Esophagus squamous epithelium (tissue), 5 donors: ENCODE measurements at regions not wholly inside any gene's neighbourhood (a gene's known extent, or its start where the extent isn't known, plus 50 kb on each side); places are given as distances from the start of the nearest gene placed in this dataset.

Source experiments
- DNase-seq: peaks from one replicate; lab custom pipeline; 2025; lab: John Stamatoyannopoulos, UW
- H3K27ac ChIP-seq, 4 donors: fragments of 200-600 bp; sonication (generic); one replicate each; pipeline ENCODE4 v1.5.1; 2016 to 2019; ENCODE audit warnings: mild to moderate bottlenecking in 1 of 4
- H3K27me3 ChIP-seq, 4 donors: fragments of 200-600 bp; sonication (generic); 1 replicate in 3 of 4; 2 replicates in 1 of 4; pipeline versions ENCODE4 v1.5.1 to v1.6.0; 2017 to 2021; ENCODE audit warnings: antibody characterized with exemption in 1 of 4
- H3K36me3 ChIP-seq, 3 donors: fragments of 200-600 bp; sonication (generic); one replicate each; pipeline ENCODE4 v1.5.1; 2016 to 2019
- H3K4me1 ChIP-seq, 3 donors: fragments of 200-600 bp; sonication (generic); one replicate each; pipeline ENCODE4 v1.5.1; 2017 to 2019
- H3K4me3 ChIP-seq, 4 donors: fragments of 200-600 bp; sonication (generic); 1 replicate in 3 of 4; 2 replicates in 1 of 4; pipeline ENCODE4 v1.5.1; 2016 to 2019; ENCODE audit warnings: mild to moderate bottlenecking in 2 of 4, moderate library complexity in 1 of 4
- H3K9me3 ChIP-seq, 3 donors: fragments of 200-600 bp; sonication (generic); one replicate each; pipeline ENCODE4 v1.5.1; 2016 to 2019
- CTCF ChIP-seq, 6 experiments: fragments of 450-650 bp in 4 of 6; fragments of 200-600 bp in 2 of 6; sonication (generic) in 2 of 6; IDR thresholded peaks; one replicate each; pipeline ENCODE4 v1.5.1; 2016 to 2019; ENCODE audit warnings: antibody characterized with exemption in 6 of 6, mild to moderate bottlenecking in 4 of 6, moderate library complexity in 4 of 6
- POLR2A ChIP-seq, 4 donors: fragments of 450-650 bp; IDR thresholded peaks; one replicate each; pipeline ENCODE4 v1.6.1; 2017; ENCODE audit warnings: antibody characterized with exemption in 4 of 4, mild to moderate bottlenecking in 4 of 4, moderate library complexity in 3 of 4
- WGBS, 2 donors: methylation state at CpG; one replicate each; pipeline ENCODE4 v1.1.5; 2018; 5-methylcytosine and 5-hydroxymethylcytosine counted together
- intact Hi-C: fragments of 100-400 bp; cut with DNase I; formaldehyde crosslinking; loops from one replicate; pipeline ENCODE4 v1.15.0; 2022
- donor health status: DM: yes; HTN: yes; CAD: no.

GRCh38 chr17:77753691-77754245, 204.7 kb upstream of the TNRC6C start:
- no peak for DNase-seq
- 93 to 97% methylated on average over 7 to 10 of the region's 12 CpGs for WGBS, 2 donors
- H3K9me3 ChIP-seq, result peaks cover 0 to 7% (median 4%) of the 10 kb centered on the region in 3 donors
- H3K27me3 ChIP-seq, result peaks cover 0 to 24% (median 0%) of the 10 kb centered on the region in 4 donors
- no peak overlapping the region for H3K4me3 ChIP-seq
- no peak for TF ChIP-seq POLR2A (IDR thresholded peaks at IDR 0.05)
- TF ChIP-seq CTCF (IDR thresholded peaks at IDR 0.05), result no peak
- intact Hi-C loops, result no loop called here
- H3K27ac ChIP-seq, result no peak overlapping the region
- H3K36me3 ChIP-seq, result no peaks in the 10 kb centered on the region
- no peaks in the 10 kb centered on the region for H3K4me1 ChIP-seq

GRCh38 chr17:77754956-77755355, 203.5 kb upstream of the TNRC6C start:
- peaks cover 0 to 7% (median 4%) of the 10 kb centered on the region in 3 donors for H3K9me3 ChIP-seq
- no peak overlapping the region for H3K27ac ChIP-seq
- H3K27me3 ChIP-seq, result peaks cover 0 to 20% (median 0%) of the 10 kb centered on the region in 4 donors
- no peak overlapping the region for H3K4me3 ChIP-seq
- no peak for TF ChIP-seq CTCF (IDR thresholded peaks at IDR 0.05)
- no peak for TF ChIP-seq POLR2A (IDR thresholded peaks at IDR 0.05)
- 56 to 95% methylated on average over 1 to 2 of the region's 5 CpGs for WGBS, 2 donors
- intact Hi-C loops, result no loop called here
- DNase-seq, result no peak
- H3K4me1 ChIP-seq, result no peaks in the 10 kb centered on the region
- no peaks in the 10 kb centered on the region for H3K36me3 ChIP-seq

- intact Hi-C loops, result no loop called here
- no peak overlapping the region for H3K27ac ChIP-seq
- peaks cover 0 to 18% (median 0%) of the 10 kb centered on the region in 4 donors for H3K27me3 ChIP-seq
- H3K36me3 ChIP-seq, result no peaks in the 10 kb centered on the region
- 84% methylated on average over 5 of the region's 9 CpGs; no CpG with 5 or more reads in 1 of the 2 donors for WGBS, 2 donors
- no peaks in the 10 kb centered on the region for H3K4me1 ChIP-seq
- no peak overlapping the region for H3K4me3 ChIP-seq
- H3K9me3 ChIP-seq, result peaks cover 0 to 7% (median 4%) of the 10 kb centered on the region in 3 donors
- TF ChIP-seq CTCF (IDR thresholded peaks at IDR 0.05), result no peak
- TF ChIP-seq POLR2A (IDR thresholded peaks at IDR 0.05), result no peak
- DNase-seq, result no peak
These were observed 203.0 kb upstream of the TNRC6C start for GRCh38 chr17:77755410-77755963.

GRCh38 chr17:77756028-77756427, 202.5 kb upstream of the TNRC6C start:
- TF ChIP-seq POLR2A (IDR thresholded peaks at IDR 0.05) (no peak), CTCF (IDR thresholded peaks at IDR 0.05) (no peak)
- peaks cover 0 to 7% (median 4%) of the 10 kb centered on the region in 3 donors for H3K9me3 ChIP-seq
- no peak overlapping the region for H3K27ac ChIP-seq
- WGBS, 2 donors, result 82% methylated on average over 5 of the region's 5 CpGs; no CpG with 5 or more reads in 1 of the 2 donors
- peaks cover 0 to 14% (median 0%) of the 10 kb centered on the region in 4 donors for H3K27me3 ChIP-seq
- no peaks in the 10 kb centered on the region for H3K36me3 ChIP-seq
- DNase-seq, result no peak
- intact Hi-C loops, result no loop called here
- no peak overlapping the region for H3K4me3 ChIP-seq
- no peaks in the 10 kb centered on the region for H3K4me1 ChIP-seq

- TF ChIP-seq POLR2A (IDR thresholded peaks at IDR 0.05) (no peak), CTCF (IDR thresholded peaks at IDR 0.05) (no peak)
- intact Hi-C loops, result no loop called here
- H3K27me3 ChIP-seq, result peaks cover 0 to 14% (median 0%) of the 10 kb centered on the region in 4 donors
- H3K9me3 ChIP-seq, result peaks cover 0 to 7% (median 4%) of the 10 kb centered on the region in 3 donors
- H3K27ac ChIP-seq, result no peak overlapping the region
- H3K4me3 ChIP-seq, result no peak overlapping the region
- H3K36me3 ChIP-seq, result no peaks in the 10 kb centered on the region
- 38 to 67% methylated on average over 3 to 10 of the region's 10 CpGs for WGBS, 2 donors
- DNase-seq, result no peak
- H3K4me1 ChIP-seq, result no peaks in the 10 kb centered on the region
These were observed 201.5 kb upstream of the TNRC6C start for GRCh38 chr17:77756846-77757560.
